PFSK-1 (cell line): ENCODE measurements at regions not wholly inside any gene's neighbourhood (a gene's known extent, or its start where the extent isn't known, plus 50 kb on each side); places are given as distances from the start of the nearest gene placed in this dataset.

Source experiments
- POLR2AphosphoS5 ChIP-seq: IDR thresholded peaks from 2 replicates; pipeline ENCODE4 v1.6.1; 2012; ENCODE audit warnings: low read depth, mild to moderate bottlenecking, control low read depth, low read length, moderate library complexity
- SIN3A ChIP-seq: IDR thresholded peaks from 2 replicates; pipeline ENCODE4 v1.6.1; 2012; ENCODE audit warnings: mild to moderate bottlenecking, low read length, moderate library complexity, borderline replicate concordance; ENCODE audit not compliant: insufficient read depth

GRCh38 chr20:39135885-39136544, 173.9 kb downstream of the DHX35 start:
- TF ChIP-seq SIN3A (no peak), POLR2AphosphoS5 (no peak)
